Stimulated activated CD4-positive, alpha-beta T cell treated with anti-CD3 and anti-CD28 coated beads, Interleukin-12 subunit alpha, Interleukin-12 subunit beta, amount 100 ng/mL, for 4 hours (primary cell): ENCODE measurements at regions not wholly inside any gene's neighbourhood (a gene's known extent, or its start where the extent isn't known, plus 50 kb on each side); places are given as distances from the start of the nearest gene placed in this dataset.
A peak's percentile ranks its signal among the peaks of the same experiment; 100 is the strongest.
"Not testable (repeated sequence)": the region's sequence is repeated elsewhere in the genome, so short reads cannot be mapped to it uniquely, and the experiment has no call there.

ENCODE experiments used
- DNase-seq: peaks from one replicate; pipeline ENCODE4 v3.0.0-alpha.2; 2020

GRCh38 chr18:961644-962355 is 57.1 kb downstream of the ADCYAP1 start:
- DNase-seq = peak; percentile 33

GRCh38 chr18:963276-963675 is 58.6 kb downstream of the ADCYAP1 start:
- no peak for DNase-seq

- no peak for DNase-seq
Measured at GRCh38 chr18:965921-966758, 61.5 kb downstream of the ADCYAP1 start.

- no peak for DNase-seq
Measured at GRCh38 chr18:966759-967576, 62.3 kb downstream of the ADCYAP1 start.

GRCh38 chr18:968910-969309 is 64.2 kb downstream of the ADCYAP1 start:
- DNase-seq = not testable (repeated sequence)

- DNase-seq = not testable (repeated sequence)
Measured at GRCh38 chr18:969311-969710, 64.6 kb downstream of the ADCYAP1 start.

- not testable (repeated sequence) for DNase-seq
Measured at GRCh38 chr18:974606-975005, 69.9 kb downstream of the ADCYAP1 start.

GRCh38 chr18:976393-977128 is 71.9 kb downstream of the ADCYAP1 start:
- not testable (repeated sequence) for DNase-seq

- not testable (repeated sequence) for DNase-seq
Measured at GRCh38 chr18:977327-977726, 72.7 kb downstream of the ADCYAP1 start.

GRCh38 chr18:977732-978131 is 73.1 kb downstream of the ADCYAP1 start:
- DNase-seq = not testable (repeated sequence)

GRCh38 chr18:980586-980985 is 75.9 kb downstream of the ADCYAP1 start:
- no peak for DNase-seq

- no peak for DNase-seq
Measured at GRCh38 chr18:984004-984403, 79.3 kb downstream of the ADCYAP1 start.

GRCh38 chr18:985212-985661 is 80.6 kb downstream of the ADCYAP1 start:
- no peak for DNase-seq

- DNase-seq = no peak
Measured at GRCh38 chr18:986051-986450, 81.4 kb downstream of the ADCYAP1 start.

GRCh38 chr18:986552-986951 is 81.9 kb downstream of the ADCYAP1 start:
- DNase-seq = no peak

- no peak for DNase-seq
Measured at GRCh38 chr18:987325-988186, 82.9 kb downstream of the ADCYAP1 start.

- no peak for DNase-seq
Measured at GRCh38 chr18:989425-989824, 84.8 kb downstream of the ADCYAP1 start.

GRCh38 chr18:990197-990596 is 85.5 kb downstream of the ADCYAP1 start:
- DNase-seq = no peak

GRCh38 chr18:991441-991840 is 86.8 kb downstream of the ADCYAP1 start:
- DNase-seq = no peak

GRCh38 chr18:993560-993959 is 88.9 kb downstream of the ADCYAP1 start:
- no peak for DNase-seq

- DNase-seq = no peak
Measured at GRCh38 chr18:995629-996028, 91.0 kb downstream of the ADCYAP1 start.
